HFFc6 (cell line): ENCODE measurements at regions not wholly inside any gene's neighbourhood (a gene's known extent, or its start where the extent isn't known, plus 50 kb on each side); places are given as distances from the start of the nearest gene placed in this dataset.

Experiments
- DNase-seq: peaks from one replicate; pipeline ENCODE4 v3.0.0-alpha.2; 2018
- H3K27ac Mint-ChIP-seq: 2 replicates; pipeline ENCODE4 v1.8.0; 2020; ENCODE audit warnings: mild to moderate bottlenecking, mixed read lengths
- H3K27me3 Mint-ChIP-seq: 2 replicates; pipeline ENCODE4 v1.8.0; 2021; ENCODE audit warnings: mild to moderate bottlenecking, moderate library complexity, mixed read lengths; ENCODE audit not compliant: insufficient read depth
- H3K36me3 Mint-ChIP-seq: 2 replicates; pipeline ENCODE4 v1.8.0; 2021; ENCODE audit warnings: low read depth, mixed read lengths
- H3K4me1 Mint-ChIP-seq: 2 replicates; pipeline ENCODE4 v1.8.0; 2020; ENCODE audit warnings: low read depth, mixed read lengths
- H3K4me3 Mint-ChIP-seq: 2 replicates; pipeline ENCODE4 v1.8.0; 2020; ENCODE audit warnings: mild to moderate bottlenecking, moderate library complexity, mixed read lengths
- H3K9me3 Mint-ChIP-seq: 2 replicates; pipeline ENCODE4 v1.8.0; 2020; ENCODE audit warnings: mild to moderate bottlenecking, mixed read lengths
- CTCF ChIP-seq: fragments of 200-600 bp; sonication (generic); IDR thresholded peaks from 2 replicates; pipeline ENCODE4 v1.5.0; 2021; ENCODE audit warnings: antibody characterized with exemption, mild to moderate bottlenecking

GRCh38 chr12:60844101-60844500 is 1248.3 kb downstream of the SLC16A7 start:
- peaks cover 17% of the 10 kb centered on the region for H3K9me3 Mint-ChIP-seq
- H3K27ac Mint-ChIP-seq: no peak overlapping the region
- no peaks in the 10 kb centered on the region for H3K27me3 Mint-ChIP-seq
- H3K4me1 Mint-ChIP-seq: no peaks in the 10 kb centered on the region
- no peak overlapping the region for H3K4me3 Mint-ChIP-seq
- TF ChIP-seq CTCF: no peak
- H3K36me3 Mint-ChIP-seq: no peaks in the 10 kb centered on the region
- DNase-seq: no peak

DNA sequence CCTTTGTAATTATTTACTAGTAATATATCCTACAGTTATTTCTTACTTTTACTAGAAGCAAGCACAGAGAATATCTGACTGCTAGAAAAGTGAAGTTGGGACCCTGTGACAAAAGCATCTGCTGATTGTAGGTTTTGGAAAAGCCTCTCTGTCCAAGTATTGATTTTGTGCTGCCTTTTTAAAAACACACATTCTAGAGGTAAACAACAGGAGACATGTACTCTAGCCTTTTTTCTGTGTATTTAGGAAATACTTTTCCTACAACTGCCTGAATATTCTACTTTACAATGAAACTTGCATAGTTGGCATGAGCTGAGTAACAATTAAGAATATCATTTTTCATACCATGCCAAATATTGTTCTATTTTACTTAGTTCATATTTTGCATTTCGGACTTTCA is 1249.0 kb downstream of the SLC16A7 start:
- Mint-ChIP-seq H3K36me3 (no peaks in the 10 kb centered on the region), H3K9me3 (peaks cover 11% of the 10 kb centered on the region), H3K27me3 (no peaks in the 10 kb centered on the region), H3K27ac (no peak overlapping the region), H3K4me3 (no peak overlapping the region), H3K4me1 (no peaks in the 10 kb centered on the region)
- no peak for TF ChIP-seq CTCF
- DNase-seq: no peak

- Mint-ChIP-seq H3K27me3 (no peaks in the 10 kb centered on the region), H3K36me3 (no peaks in the 10 kb centered on the region)
- TF ChIP-seq CTCF: no peak
Measured at GRCh38 chr12:60845696-60846095, 1249.9 kb downstream of the SLC16A7 start.

GRCh38 chr12:60847281-60847680 is 1251.5 kb downstream of the SLC16A7 start:
- H3K36me3 Mint-ChIP-seq: no peaks in the 10 kb centered on the region
- H3K27me3 Mint-ChIP-seq: no peaks in the 10 kb centered on the region
- H3K4me1 Mint-ChIP-seq: no peaks in the 10 kb centered on the region
- no peak overlapping the region for H3K4me3 Mint-ChIP-seq
- peaks cover 17% of the 10 kb centered on the region for H3K9me3 Mint-ChIP-seq
- TF ChIP-seq CTCF: no peak
- H3K27ac Mint-ChIP-seq: no peak overlapping the region
- no peak for DNase-seq

More at GRCh38 chr12:60845696-60846095, 1249.9 kb downstream of the SLC16A7 start:
- peaks cover 11% of the 10 kb centered on the region for H3K9me3 Mint-ChIP-seq
- H3K4me1 Mint-ChIP-seq: no peaks in the 10 kb centered on the region
- H3K4me3 Mint-ChIP-seq: no peak overlapping the region
- H3K27ac Mint-ChIP-seq: no peak overlapping the region
- DNase-seq: no peak

DNA sequence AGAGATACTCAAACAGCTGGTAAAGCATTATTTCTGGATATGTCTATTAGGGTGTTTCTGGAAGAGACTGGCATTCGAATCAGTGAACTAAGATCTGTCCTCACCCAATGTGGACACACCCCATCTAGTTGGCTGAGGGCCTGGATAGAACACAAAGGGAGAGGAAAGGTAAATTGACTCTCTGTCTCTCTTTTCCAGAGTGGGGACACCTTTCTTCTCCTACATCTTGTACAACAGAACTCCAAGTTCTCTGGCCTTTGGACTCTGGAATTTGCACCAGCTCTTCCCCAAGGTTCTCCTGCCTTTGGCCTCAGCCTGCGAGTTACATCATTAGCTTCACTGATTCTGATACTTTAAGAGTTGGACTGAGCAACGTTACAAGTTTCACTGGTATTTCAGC is 1253.9 kb downstream of the SLC16A7 start:
- Mint-ChIP-seq H3K27ac (no peak overlapping the region), H3K36me3 (no peaks in the 10 kb centered on the region), H3K4me3 (no peak overlapping the region), H3K27me3 (no peaks in the 10 kb centered on the region), H3K4me1 (no peaks in the 10 kb centered on the region), H3K9me3 (peaks cover 24% of the 10 kb centered on the region)
- no peak for TF ChIP-seq CTCF
- DNase-seq: no peak

DNA sequence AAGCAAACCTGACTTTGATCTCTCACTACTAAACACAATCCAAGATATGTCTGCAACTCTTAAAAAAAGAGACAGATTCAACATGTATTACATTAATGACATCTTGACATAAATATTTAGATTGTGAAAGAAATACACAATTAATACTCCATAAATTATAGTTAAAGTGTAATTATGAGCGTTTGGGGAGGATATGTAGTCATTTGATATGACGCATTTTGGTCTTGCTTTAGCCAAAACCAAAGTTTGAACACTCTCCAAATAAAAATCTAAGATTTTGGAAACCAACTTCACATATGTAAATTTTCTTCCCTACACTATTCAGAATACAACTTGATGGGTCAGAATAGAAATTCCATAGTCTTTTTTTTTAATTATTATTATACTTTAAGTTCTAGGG is 1257.6 kb downstream of the SLC16A7 start:
- no peak for DNase-seq
- Mint-ChIP-seq H3K36me3 (no peaks in the 10 kb centered on the region), H3K27me3 (no peaks in the 10 kb centered on the region), H3K4me1 (no peaks in the 10 kb centered on the region), H3K4me3 (no peak overlapping the region), H3K9me3 (peaks cover 13% of the 10 kb centered on the region), H3K27ac (no peak overlapping the region)
- TF ChIP-seq CTCF: no peak
